ENCODE measurements at regions not wholly inside any gene's neighbourhood (a gene's known extent, or its start where the extent isn't known, plus 50 kb on each side); places are given as distances from the start of the nearest gene placed in this dataset.

DNA sequence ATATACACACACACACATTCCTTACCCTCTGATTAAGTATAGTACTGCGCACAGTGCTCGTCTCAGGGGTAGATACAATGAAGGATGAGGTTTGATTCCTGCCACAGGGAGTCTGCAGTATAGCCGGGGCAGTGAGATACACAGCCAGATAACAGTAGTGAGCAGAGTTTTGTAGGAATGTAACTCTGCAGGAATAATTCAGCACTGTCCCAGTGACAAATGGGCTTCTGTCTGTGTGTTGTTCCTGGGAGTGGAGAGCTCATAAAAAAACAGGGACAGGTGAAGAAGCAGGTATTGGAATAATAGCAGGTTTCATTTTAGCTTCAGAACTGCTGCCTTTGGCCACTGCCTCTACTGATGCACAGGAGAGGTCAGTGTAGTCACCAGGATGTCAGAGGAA lies 85.3 kb upstream of the OR9Q1 start:
- ChIA-PET POLR2A (no interaction called here), CTCF (no interaction called here)
- H3K36me3 ChIP-seq (ENCODE audit: control insufficient read depth, insufficient read depth, low read length): no peaks in the 10 kb centered on the region
- intact Hi-C loops (cut with micrococcal nuclease; ENCODE audit: unreplicated experiment) (no loop called here), in situ Hi-C loops (cut with HindIII; ENCODE audit: low pct_unique_long_range_greater_than_20kb, low sequenced_read_pairs) (no loop called here)
- BruUV-seq (replicated peaks): no TSS peak
- no peak for ATAC-seq
- no peaks in the 10 kb centered on the region for H3K9me3 ChIP-seq (ENCODE audit: control insufficient read depth, insufficient read depth, low read depth, low read length)
- no peaks in the 10 kb centered on the region for H3K4me1 ChIP-seq (ENCODE audit: control insufficient read depth, insufficient read depth, low read length)
- no peak overlapping the region for H3K27ac ChIP-seq (ENCODE audit: low read length)
- TF ChIP-seq POLR2AphosphoS5 (IDR thresholded peaks at IDR 0.05; ENCODE audit: low read depth, low read length): no peak
- no peak for TF ChIP-seq SIN3A (IDR thresholded peaks at IDR 0.05; ENCODE audit: borderline replicate concordance, insufficient read depth, low read depth, low read length)
- TF ChIP-seq, protein P1, sequence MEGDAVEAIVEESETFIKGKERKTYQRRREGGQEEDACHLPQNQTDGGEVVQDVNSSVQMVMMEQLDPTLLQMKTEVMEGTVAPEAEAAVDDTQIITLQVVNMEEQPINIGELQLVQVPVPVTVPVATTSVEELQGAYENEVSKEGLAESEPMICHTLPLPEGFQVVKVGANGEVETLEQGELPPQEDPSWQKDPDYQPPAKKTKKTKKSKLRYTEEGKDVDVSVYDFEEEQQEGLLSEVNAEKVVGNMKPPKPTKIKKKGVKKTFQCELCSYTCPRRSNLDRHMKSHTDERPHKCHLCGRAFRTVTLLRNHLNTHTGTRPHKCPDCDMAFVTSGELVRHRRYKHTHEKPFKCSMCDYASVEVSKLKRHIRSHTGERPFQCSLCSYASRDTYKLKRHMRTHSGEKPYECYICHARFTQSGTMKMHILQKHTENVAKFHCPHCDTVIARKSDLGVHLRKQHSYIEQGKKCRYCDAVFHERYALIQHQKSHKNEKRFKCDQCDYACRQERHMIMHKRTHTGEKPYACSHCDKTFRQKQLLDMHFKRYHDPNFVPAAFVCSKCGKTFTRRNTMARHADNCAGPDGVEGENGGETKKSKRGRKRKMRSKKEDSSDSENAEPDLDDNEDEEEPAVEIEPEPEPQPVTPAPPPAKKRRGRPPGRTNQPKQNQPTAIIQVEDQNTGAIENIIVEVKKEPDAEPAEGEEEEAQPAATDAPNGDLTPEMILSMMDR (IDR thresholded peaks at IDR 0.05): no peak
- TF ChIP-seq, protein P2, sequence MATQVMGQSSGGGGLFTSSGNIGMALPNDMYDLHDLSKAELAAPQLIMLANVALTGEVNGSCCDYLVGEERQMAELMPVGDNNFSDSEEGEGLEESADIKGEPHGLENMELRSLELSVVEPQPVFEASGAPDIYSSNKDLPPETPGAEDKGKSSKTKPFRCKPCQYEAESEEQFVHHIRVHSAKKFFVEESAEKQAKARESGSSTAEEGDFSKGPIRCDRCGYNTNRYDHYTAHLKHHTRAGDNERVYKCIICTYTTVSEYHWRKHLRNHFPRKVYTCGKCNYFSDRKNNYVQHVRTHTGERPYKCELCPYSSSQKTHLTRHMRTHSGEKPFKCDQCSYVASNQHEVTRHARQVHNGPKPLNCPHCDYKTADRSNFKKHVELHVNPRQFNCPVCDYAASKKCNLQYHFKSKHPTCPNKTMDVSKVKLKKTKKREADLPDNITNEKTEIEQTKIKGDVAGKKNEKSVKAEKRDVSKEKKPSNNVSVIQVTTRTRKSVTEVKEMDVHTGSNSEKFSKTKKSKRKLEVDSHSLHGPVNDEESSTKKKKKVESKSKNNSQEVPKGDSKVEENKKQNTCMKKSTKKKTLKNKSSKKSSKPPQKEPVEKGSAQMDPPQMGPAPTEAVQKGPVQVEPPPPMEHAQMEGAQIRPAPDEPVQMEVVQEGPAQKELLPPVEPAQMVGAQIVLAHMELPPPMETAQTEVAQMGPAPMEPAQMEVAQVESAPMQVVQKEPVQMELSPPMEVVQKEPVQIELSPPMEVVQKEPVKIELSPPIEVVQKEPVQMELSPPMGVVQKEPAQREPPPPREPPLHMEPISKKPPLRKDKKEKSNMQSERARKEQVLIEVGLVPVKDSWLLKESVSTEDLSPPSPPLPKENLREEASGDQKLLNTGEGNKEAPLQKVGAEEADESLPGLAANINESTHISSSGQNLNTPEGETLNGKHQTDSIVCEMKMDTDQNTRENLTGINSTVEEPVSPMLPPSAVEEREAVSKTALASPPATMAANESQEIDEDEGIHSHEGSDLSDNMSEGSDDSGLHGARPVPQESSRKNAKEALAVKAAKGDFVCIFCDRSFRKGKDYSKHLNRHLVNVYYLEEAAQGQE (IDR thresholded peaks at IDR 0.05; ENCODE audit: insufficient read depth in 1 of 2, low read depth in 2 of 2, low read length in 1 of 2): no peak
- no peak for TF ChIP-seq TCF7L2 (IDR thresholded peaks at IDR 0.05; ENCODE audit: low read depth, low read length)
- H3K27me3 ChIP-seq (ENCODE audit: control insufficient read depth, insufficient read depth, low read length): no peaks in the 10 kb centered on the region; the same call in 1 of the 2 replicates
- no peak overlapping the region for H3K4me3 ChIP-seq (ENCODE audit: low read depth in 2 of 2, low read length in 2 of 2)
- no peak for DNase-seq (ENCODE audit: low read depth, low spot score)

DNA sequence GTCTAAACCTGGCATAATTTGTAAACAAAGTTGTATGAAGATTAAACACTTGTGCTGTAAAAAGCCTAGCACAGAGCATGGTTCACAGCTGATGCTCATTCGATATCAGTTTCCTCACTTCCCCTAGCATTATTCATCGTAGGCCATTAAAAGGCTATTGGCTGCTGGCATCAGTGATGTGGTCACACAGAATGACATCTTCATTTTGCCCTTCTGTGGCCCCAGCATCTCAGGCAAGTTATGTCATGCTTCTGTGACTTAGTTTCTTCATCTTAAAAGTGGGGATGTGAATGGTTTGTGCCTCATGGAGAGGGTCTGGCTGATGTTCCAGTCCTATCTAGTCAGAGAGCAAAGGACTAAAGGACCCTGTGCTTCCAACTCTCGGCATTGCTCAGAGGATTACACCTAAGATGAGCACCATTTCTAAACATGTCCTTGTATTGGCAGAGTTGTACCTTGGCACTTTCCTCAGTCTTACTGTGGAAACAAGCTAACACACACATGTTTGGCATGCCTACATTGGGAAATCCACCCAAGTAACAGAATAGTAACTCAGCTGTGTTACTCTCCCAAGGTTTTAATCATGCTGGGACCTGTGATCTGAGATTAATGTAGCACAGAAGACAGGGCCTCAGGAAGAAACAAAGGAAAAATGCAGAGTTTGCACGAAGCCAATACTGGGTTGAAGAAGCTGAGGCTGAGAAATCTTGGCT lies 83.5 kb upstream of the OR9Q1 start:
- intact Hi-C loops (cut with micrococcal nuclease; ENCODE audit: unreplicated experiment) (no loop called here), in situ Hi-C loops (cut with HindIII; ENCODE audit: low pct_unique_long_range_greater_than_20kb, low sequenced_read_pairs) (no loop called here)
- Histone ChIP-seq H3K27ac (ENCODE audit: low read length) (no peak overlapping the region), H3K4me3 (ENCODE audit: low read depth in 2 of 2, low read length in 2 of 2) (no peak overlapping the region), H3K9me3 (ENCODE audit: control insufficient read depth, insufficient read depth, low read depth, low read length) (no peaks in the 10 kb centered on the region), H3K27me3 (ENCODE audit: control insufficient read depth, insufficient read depth, low read length) (no peaks in the 10 kb centered on the region; the same call in 1 of the 2 replicates), H3K4me1 (ENCODE audit: control insufficient read depth, insufficient read depth, low read length) (no peaks in the 10 kb centered on the region), H3K36me3 (ENCODE audit: control insufficient read depth, insufficient read depth, low read length) (no peaks in the 10 kb centered on the region)
- ATAC-seq: no peak
- no TSS peak for BruUV-seq (replicated peaks)
- DNase-seq (ENCODE audit: low read depth, low spot score): no peak
- ChIA-PET POLR2A (no interaction called here), CTCF (no interaction called here)
- TF ChIP-seq, protein P1 (IDR thresholded peaks at IDR 0.05): no peak
- no peak for TF ChIP-seq SIN3A (IDR thresholded peaks at IDR 0.05; ENCODE audit: borderline replicate concordance, insufficient read depth, low read depth, low read length)
- no peak for TF ChIP-seq TCF7L2 (IDR thresholded peaks at IDR 0.05; ENCODE audit: low read depth, low read length)
- TF ChIP-seq, protein P2 (IDR thresholded peaks at IDR 0.05; ENCODE audit: insufficient read depth in 1 of 2, low read depth in 2 of 2, low read length in 1 of 2): no peak

Data from Panc1 (cell line).